Small intestine (tissue), 7 donors: ENCODE measurements at regions not wholly inside any gene's neighbourhood (a gene's known extent, or its start where the extent isn't known, plus 50 kb on each side); places are given as distances from the start of the nearest gene placed in this dataset.

Experiments used
- DNase-seq, 2 donors: peaks; one replicate each; pipeline versions ENCODE4 v3.0.0 to v3.0.0-alpha.2; 2013
- FAIRE-seq: peaks from 2 replicates; lab custom pipeline; 2012; peaks lifted over from hg19 to GRCh38; lab: Jason Lieb, UNC
- H3K27ac ChIP-seq, 3 donors: one replicate each; pipeline ENCODE4 v1.5.1; 2013; ENCODE audit warnings: low read length in 2 of 3, mild to moderate bottlenecking in 2 of 3, control low read depth in 1 of 3, inconsistent platforms in 1 of 3, low read depth in 1 of 3, moderate library complexity in 1 of 3
- H3K27me3 ChIP-seq, 3 donors: one replicate each; pipeline ENCODE4 v1.6.1; 2013; ENCODE audit warnings: low read length in 3 of 3, inconsistent platforms in 1 of 3; ENCODE audit not compliant: control insufficient read depth in 3 of 3, insufficient read depth in 3 of 3
- H3K36me3 ChIP-seq, 3 donors: one replicate each; pipeline ENCODE4 v1.6.1; 2013; ENCODE audit warnings: low read length in 3 of 3, inconsistent platforms in 1 of 3, low read depth in 1 of 3, mild to moderate bottlenecking in 1 of 3, moderate library complexity in 1 of 3; ENCODE audit not compliant: control insufficient read depth in 3 of 3, insufficient read depth in 2 of 3
- H3K4me1 ChIP-seq, 3 donors: one replicate each; pipeline ENCODE4 v1.6.1; 2013; ENCODE audit warnings: low read length in 2 of 3, inconsistent platforms in 1 of 3, low read depth in 1 of 3, mild to moderate bottlenecking in 1 of 3, moderate library complexity in 1 of 3; ENCODE audit not compliant: control insufficient read depth in 3 of 3, insufficient read depth in 2 of 3
- H3K4me3 ChIP-seq, 3 donors: one replicate each; pipeline ENCODE4 v1.5.1; 2013; ENCODE audit warnings: low read length in 3 of 3, control low read depth in 1 of 3, inconsistent platforms in 1 of 3, low read depth in 1 of 3, mild to moderate bottlenecking in 1 of 3, moderate library complexity in 1 of 3
- H3K9me3 ChIP-seq, 2 donors: one replicate each; pipeline ENCODE4 v1.6.1; 2013; ENCODE audit warnings: low read depth in 1 of 2, low read length in 1 of 2; ENCODE audit not compliant: control insufficient read depth in 2 of 2, insufficient read depth in 1 of 2
- WGBS, 3 donors: extraction: QIAGEN DNeasy Blood & Tissue Kit; methylation state at CpG; one replicate each; pipeline ENCODE4 v1.1.7; 2013; 5-methylcytosine and 5-hydroxymethylcytosine counted together
- donor health status: healthy with polysubstance abuse.
- donor health status: control.
- donor health status: control.
- donor health status: Bipolar disorder and iron deficiency.
- donor health status: healthy.

GRCh38 chr10:36248304-36248981, 606.3 kb upstream of the FZD8 start:
- FAIRE-seq (no peak), DNase-seq (no peak)
- H3K36me3 ChIP-seq: no peaks in the 10 kb centered on the region
- no peaks in the 10 kb centered on the region for H3K4me1 ChIP-seq
- WGBS, 3 donors: 84 to 87% (median 87%) methylated on average over 5 of the region's 5 CpGs
- H3K27me3 ChIP-seq: no peaks in the 10 kb centered on the region
- H3K9me3 ChIP-seq: no peaks in the 10 kb centered on the region
- H3K27ac ChIP-seq: no peak overlapping the region
- no peak overlapping the region for H3K4me3 ChIP-seq

- DNase-seq: no peak
- Histone ChIP-seq H3K27me3 (no peaks in the 10 kb centered on the region), H3K4me1 (no peaks in the 10 kb centered on the region), H3K36me3 (no peaks in the 10 kb centered on the region), H3K27ac (no peak overlapping the region), H3K4me3 (no peak overlapping the region), H3K9me3 (no peaks in the 10 kb centered on the region)
- no peak for FAIRE-seq
- WGBS, 3 donors: 25 to 72% (median 49%) methylated on average over 2 of the region's 2 CpGs
Observed at GRCh38 chr10:36247478-36247877, 605.4 kb upstream of the FZD8 start.

- Histone ChIP-seq H3K4me3 (no peak overlapping the region), H3K27ac (no peak overlapping the region), H3K9me3 (peaks cover 0 to 1% of the 10 kb centered on the region in 2 donors), H3K27me3 (no peaks in the 10 kb centered on the region), H3K36me3 (no peaks in the 10 kb centered on the region), H3K4me1 (no peaks in the 10 kb centered on the region)
- 42 to 68% (median 53%) methylated on average over 2 of the region's 2 CpGs for WGBS, 3 donors
- FAIRE-seq (no peak), DNase-seq (no peak)
Observed at GRCh38 chr10:36236931-36237330, 594.8 kb upstream of the FZD8 start.

- no peaks in the 10 kb centered on the region for H3K36me3 ChIP-seq
- H3K27ac ChIP-seq: no peak overlapping the region
- H3K4me1 ChIP-seq: no peaks in the 10 kb centered on the region
- no peak overlapping the region for H3K4me3 ChIP-seq
- DNase-seq (no peak), FAIRE-seq (no peak)
- H3K9me3 ChIP-seq: peaks cover 0 to 1% of the 10 kb centered on the region in 2 donors
- 25 to 59% (median 30%) methylated on average over 1 of the region's 1 CpG for WGBS, 3 donors
- no peaks in the 10 kb centered on the region for H3K27me3 ChIP-seq
Observed at GRCh38 chr10:36236341-36236740, 594.2 kb upstream of the FZD8 start.

- H3K27me3 ChIP-seq: no peaks in the 10 kb centered on the region
- 71 to 81% (median 73%) methylated on average over 3 of the region's 3 CpGs for WGBS, 3 donors
- no peak for FAIRE-seq
Observed at GRCh38 chr10:36232935-36233334, 590.8 kb upstream of the FZD8 start.

GRCh38 chr10:36224431-36224985, 582.4 kb upstream of the FZD8 start:
- FAIRE-seq: no peak
- Histone ChIP-seq H3K9me3 (peaks cover 0 to 3% of the 10 kb centered on the region in 2 donors), H3K27ac (no peak overlapping the region)

More at GRCh38 chr10:36232935-36233334, 590.8 kb upstream of the FZD8 start:
- Histone ChIP-seq H3K36me3 (no peaks in the 10 kb centered on the region), H3K27ac (no peak overlapping the region), H3K4me3 (no peak overlapping the region), H3K4me1 (no peaks in the 10 kb centered on the region), H3K9me3 (peaks cover 0 to 3% of the 10 kb centered on the region in 2 donors)
- DNase-seq: no peak

GRCh38 chr10:36221101-36221500, 579.0 kb upstream of the FZD8 start:
- Histone ChIP-seq H3K4me3 (no peak overlapping the region), H3K36me3 (no peaks in the 10 kb centered on the region), H3K27me3 (no peaks in the 10 kb centered on the region), H3K4me1 (no peaks in the 10 kb centered on the region), H3K9me3 (peaks cover 0 to 1% of the 10 kb centered on the region in 2 donors), H3K27ac (no peak overlapping the region)
- DNase-seq (no peak), FAIRE-seq (no peak)
- 27 to 56% (median 38%) methylated on average over 1 of the region's 1 CpG for WGBS, 3 donors

More at GRCh38 chr10:36224431-36224985, 582.4 kb upstream of the FZD8 start:
- Histone ChIP-seq H3K27me3 (no peaks in the 10 kb centered on the region), H3K4me3 (no peak overlapping the region), H3K4me1 (no peaks in the 10 kb centered on the region), H3K36me3 (no peaks in the 10 kb centered on the region)
- DNase-seq: no peak
- 77 to 88% (median 86%) methylated on average over 4 of the region's 4 CpGs for WGBS, 3 donors

GRCh38 chr10:36220151-36220550, 578.1 kb upstream of the FZD8 start:
- Histone ChIP-seq H3K27ac (no peak overlapping the region), H3K27me3 (no peaks in the 10 kb centered on the region), H3K4me3 (no peak overlapping the region), H3K4me1 (no peaks in the 10 kb centered on the region), H3K9me3 (peaks cover 0 to 1% of the 10 kb centered on the region in 2 donors), H3K36me3 (no peaks in the 10 kb centered on the region)
- no peak for DNase-seq
- 59 to 87% (median 81%) methylated on average over 1 of the region's 1 CpG for WGBS, 3 donors
- FAIRE-seq: no peak
